Mesendoderm (in vitro differentiated cells): ENCODE measurements at regions not wholly inside any gene's neighbourhood (a gene's known extent, or its start where the extent isn't known, plus 50 kb on each side); places are given as distances from the start of the nearest gene placed in this dataset.

ENCODE experiments used
- DNase-seq: peaks from one replicate; pipeline ENCODE4 v3.0.0; 2013
- H2AK5ac ChIP-seq: 2 replicates; pipeline ENCODE4 v1.6.1; 2013; ENCODE audit warnings: low read length, inconsistent platforms
- H2BK120ac ChIP-seq: 2 replicates; pipeline ENCODE4 v1.6.1; 2013; ENCODE audit warnings: low read depth, mild to moderate bottlenecking, low read length, moderate library complexity, mixed read lengths
- H2BK15ac ChIP-seq: replicated peaks from 2 replicates; pipeline ENCODE4 v1.6.1; 2013; ENCODE audit warnings: low read depth, mild to moderate bottlenecking, moderate library complexity
- H2BK5ac ChIP-seq: 2 replicates; pipeline ENCODE4 v1.6.1; 2013; ENCODE audit warnings: low read length, inconsistent platforms
- H3K18ac ChIP-seq: 2 replicates; pipeline ENCODE4 v1.6.1; 2013; ENCODE audit warnings: mild to moderate bottlenecking, low read length, mixed read lengths
- H3K23ac ChIP-seq: one replicate; pipeline ENCODE4 v1.6.1; 2013; ENCODE audit warnings: low read length
- H3K27ac ChIP-seq: 2 replicates; pipeline ENCODE4 v1.5.1; 2013; ENCODE audit warnings: low read depth, mild to moderate bottlenecking, inconsistent platforms, low read length, moderate library complexity
- H3K27me3 ChIP-seq: 2 replicates; pipeline ENCODE4 v1.6.1; 2013; ENCODE audit warnings: low read length, control low read depth, mild to moderate bottlenecking, inconsistent platforms; ENCODE audit not compliant: insufficient read depth, poor library complexity
- H3K36me3 ChIP-seq: 2 replicates; pipeline ENCODE4 v1.6.1; 2013; ENCODE audit warnings: low read length, inconsistent platforms; ENCODE audit not compliant: control insufficient read depth, insufficient read depth
- H3K4ac ChIP-seq: one replicate; pipeline ENCODE4 v1.6.1; 2013; ENCODE audit warnings: low read depth, mild to moderate bottlenecking, low read length, moderate library complexity
- H3K4me1 ChIP-seq: 2 replicates; pipeline ENCODE4 v1.6.1; 2013; ENCODE audit warnings: low read depth, low read length, inconsistent platforms; ENCODE audit not compliant: control insufficient read depth
- H3K4me2 ChIP-seq: 2 replicates; pipeline ENCODE4 v1.6.1; 2013; ENCODE audit warnings: low read length
- H3K4me3 ChIP-seq: 2 replicates; pipeline ENCODE4 v1.5.1; 2013; ENCODE audit warnings: mild to moderate bottlenecking, low read length
- H3K56ac ChIP-seq: one replicate; pipeline ENCODE4 v1.6.1; 2013; ENCODE audit warnings: low read length
- H3K79me1 ChIP-seq: 2 replicates; pipeline ENCODE4 v1.6.1; 2013; ENCODE audit warnings: low read length, inconsistent platforms
- H3K79me2 ChIP-seq: 2 replicates; pipeline ENCODE4 v1.6.1; 2013; ENCODE audit warnings: mild to moderate bottlenecking, low read length; ENCODE audit not compliant: control insufficient read depth, insufficient read depth
- H3K9ac ChIP-seq: 2 replicates; pipeline ENCODE4 v1.6.1; 2013; ENCODE audit warnings: low read length, inconsistent platforms
- H4K5ac ChIP-seq: one replicate; pipeline ENCODE4 v1.6.1; 2013; ENCODE audit warnings: low read length
- H4K8ac ChIP-seq: one replicate; pipeline ENCODE4 v1.6.1; 2013; ENCODE audit warnings: low read depth, mild to moderate bottlenecking, control low read depth, low read length, moderate library complexity
- WGBS: extraction: QIAGEN DNeasy Blood & Tissue Kit; methylation state at CpG from one replicate; pipeline ENCODE4 v1.1.7; 2013; ENCODE audit warnings: low lambda C conversion rate, missing lambda C conversion rate; ENCODE audit not compliant: insufficient coverage; ENCODE audit errors: extremely low coverage; 5-methylcytosine and 5-hydroxymethylcytosine counted together

GRCh38 chr1:193555662-193556441, 369.4 kb upstream of the B3GALT2 start:
- Histone ChIP-seq H3K27me3 (no peaks in the 10 kb centered on the region), H2BK15ac (no peak overlapping the region), H3K9ac (no peak overlapping the region), H2BK120ac (no peak overlapping the region), H3K36me3 (no peaks in the 10 kb centered on the region), H4K8ac (no peak overlapping the region), H3K4me1 (no peaks in the 10 kb centered on the region), H3K79me1 (no peaks in the 10 kb centered on the region), H3K23ac (no peak overlapping the region), H3K56ac (no peak overlapping the region), H2AK5ac (no peak overlapping the region), H2BK5ac (no peak overlapping the region), H3K4me3 (no peak overlapping the region), H4K5ac (no peak overlapping the region), H3K18ac (no peak overlapping the region), H3K4me2 (no peak overlapping the region), H3K27ac (no peak overlapping the region), H3K4ac (no peak overlapping the region), H3K79me2 (no peaks in the 10 kb centered on the region)
- DNase-seq, result no peak
- WGBS, result no CpG with 5 or more reads among the region's 4 CpGs

GRCh38 chr1:193553564-193553963, 367.2 kb upstream of the B3GALT2 start:
- Histone ChIP-seq H3K36me3 (no peaks in the 10 kb centered on the region), H4K8ac (no peak overlapping the region), H3K18ac (no peak overlapping the region), H3K9ac (no peak overlapping the region), H3K4me1 (no peaks in the 10 kb centered on the region), H4K5ac (no peak overlapping the region), H2BK5ac (no peak overlapping the region), H2BK120ac (no peak overlapping the region), H3K4ac (no peak overlapping the region), H3K27ac (no peak overlapping the region), H2BK15ac (no peak overlapping the region), H3K23ac (no peak overlapping the region), H2AK5ac (no peak overlapping the region), H3K4me2 (no peak overlapping the region), H3K79me1 (no peaks in the 10 kb centered on the region), H3K56ac (no peak overlapping the region), H3K4me3 (no peak overlapping the region), H3K79me2 (no peaks in the 10 kb centered on the region), H3K27me3 (no peaks in the 10 kb centered on the region)
- DNase-seq, result no peak
- WGBS, result no CpG with 5 or more reads among the region's 2 CpGs

DNA sequence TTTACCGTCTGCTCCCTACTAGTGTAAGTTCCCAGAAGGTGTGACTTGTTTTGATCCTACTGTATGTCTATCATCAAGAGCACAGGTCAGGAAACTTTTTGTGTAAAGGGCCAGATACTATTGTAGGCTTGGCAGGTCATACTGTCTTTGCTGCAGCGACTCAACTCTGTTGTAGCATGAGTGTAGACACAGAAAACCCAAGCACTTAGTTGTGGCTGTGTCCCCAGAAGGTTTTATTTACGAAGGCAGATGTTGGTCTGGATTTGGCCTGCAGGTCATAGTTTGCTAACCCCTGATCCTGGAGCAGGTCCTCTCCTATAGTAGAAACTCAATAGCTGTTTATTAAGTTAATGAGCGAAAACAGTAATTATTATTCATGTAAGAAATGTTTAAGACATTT, 365.9 kb upstream of the B3GALT2 start:
- H2BK5ac ChIP-seq, result no peak overlapping the region
- no peak overlapping the region for H3K27ac ChIP-seq
- no peaks in the 10 kb centered on the region for H3K36me3 ChIP-seq
- H3K4me1 ChIP-seq, result no peaks in the 10 kb centered on the region
- no peaks in the 10 kb centered on the region for H3K27me3 ChIP-seq
- WGBS, result no CpG with 5 or more reads among the region's 4 CpGs
- no peak overlapping the region for H3K4ac ChIP-seq
- H3K56ac ChIP-seq, result no peak overlapping the region
- no peak overlapping the region for H2AK5ac ChIP-seq
- H4K5ac ChIP-seq, result no peak overlapping the region
- no peak for DNase-seq
- H2BK120ac ChIP-seq, result no peak overlapping the region
- H3K23ac ChIP-seq, result no peak overlapping the region
- H3K79me1 ChIP-seq, result no peaks in the 10 kb centered on the region
- H3K79me2 ChIP-seq, result no peaks in the 10 kb centered on the region
- H2BK15ac ChIP-seq, result no peak overlapping the region
- H3K4me3 ChIP-seq, result no peak overlapping the region
- H3K9ac ChIP-seq, result no peak overlapping the region
- no peak overlapping the region for H4K8ac ChIP-seq
- H3K18ac ChIP-seq, result no peak overlapping the region
- no peak overlapping the region for H3K4me2 ChIP-seq

DNA sequence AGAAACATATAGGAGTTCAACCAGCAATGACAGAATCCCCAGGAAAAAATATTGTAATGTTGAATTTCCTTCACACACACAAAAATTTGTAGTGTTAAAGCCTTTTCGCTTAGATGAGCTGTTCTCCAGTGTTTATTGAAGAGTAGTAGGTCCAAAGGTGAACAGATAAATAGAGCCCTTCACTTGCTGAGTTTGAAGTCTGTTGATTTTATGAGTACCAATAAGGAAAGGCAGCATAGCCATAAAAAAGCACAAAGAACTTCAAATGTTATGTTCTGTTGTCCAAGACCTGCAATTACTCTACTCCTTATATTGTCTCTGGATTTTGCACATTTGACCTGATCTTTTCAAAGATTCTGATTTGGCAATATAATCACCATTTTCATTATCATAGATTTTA, 362.7 kb upstream of the B3GALT2 start:
- no peaks in the 10 kb centered on the region for H3K27me3 ChIP-seq
- no peak overlapping the region for H3K23ac ChIP-seq
- H3K9ac ChIP-seq, result no peak overlapping the region
- no peak overlapping the region for H2BK5ac ChIP-seq
- no peak overlapping the region for H4K5ac ChIP-seq
- no peak for DNase-seq
- WGBS, result no CpG with 5 or more reads among the region's 1 CpG
- no peaks in the 10 kb centered on the region for H3K4me1 ChIP-seq
- H3K79me1 ChIP-seq, result no peaks in the 10 kb centered on the region
- no peak overlapping the region for H2BK15ac ChIP-seq
- no peak overlapping the region for H3K27ac ChIP-seq
- no peak overlapping the region for H3K4me3 ChIP-seq
- no peak overlapping the region for H3K4ac ChIP-seq
- H3K36me3 ChIP-seq, result no peaks in the 10 kb centered on the region
- H2BK120ac ChIP-seq, result no peak overlapping the region
- no peaks in the 10 kb centered on the region for H3K79me2 ChIP-seq
- H4K8ac ChIP-seq, result no peak overlapping the region
- H3K56ac ChIP-seq, result no peak overlapping the region
- no peak overlapping the region for H3K4me2 ChIP-seq
- H3K18ac ChIP-seq, result no peak overlapping the region
- no peak overlapping the region for H2AK5ac ChIP-seq

DNA sequence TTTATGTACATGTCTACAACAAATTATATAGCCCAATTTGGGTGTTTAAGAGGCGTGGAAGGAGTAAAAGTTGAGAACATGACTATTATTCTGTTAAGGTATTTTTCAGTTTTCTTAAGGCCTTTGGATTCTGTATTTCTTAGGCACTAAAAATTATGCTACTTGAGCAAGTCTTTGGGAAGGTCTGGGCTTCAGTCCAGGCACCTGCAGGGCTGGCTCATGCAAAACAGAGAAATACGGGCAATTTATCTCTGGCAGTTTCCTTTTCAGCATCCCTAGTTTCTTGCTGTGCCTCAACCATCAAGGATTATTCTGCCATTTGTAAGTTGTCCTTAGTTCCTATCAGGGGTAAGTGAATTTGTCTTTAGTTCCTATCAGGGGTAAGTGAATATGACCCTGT, 358.8 kb upstream of the B3GALT2 start:
- Histone ChIP-seq H2BK5ac (no peak overlapping the region), H3K36me3 (no peaks in the 10 kb centered on the region), H3K79me1 (no peaks in the 10 kb centered on the region), H2AK5ac (no peak overlapping the region), H3K56ac (no peak overlapping the region), H4K5ac (no peak overlapping the region), H3K9ac (no peak overlapping the region), H3K79me2 (no peaks in the 10 kb centered on the region), H2BK15ac (no peak overlapping the region), H4K8ac (no peak overlapping the region), H3K4ac (no peak overlapping the region), H3K27ac (no peak overlapping the region), H3K4me2 (no peak overlapping the region), H2BK120ac (no peak overlapping the region), H3K18ac (no peak overlapping the region), H3K4me1 (no peaks in the 10 kb centered on the region), H3K23ac (no peak overlapping the region), H3K4me3 (no peak overlapping the region), H3K27me3 (no peaks in the 10 kb centered on the region)
- DNase-seq, result no peak
- no CpG with 5 or more reads among the region's 2 CpGs for WGBS

- DNase-seq, result no peak
- H4K8ac ChIP-seq, result no peak overlapping the region
- no peaks in the 10 kb centered on the region for H3K36me3 ChIP-seq
- H3K79me2 ChIP-seq, result no peaks in the 10 kb centered on the region
- no peak overlapping the region for H2BK120ac ChIP-seq
- H2BK15ac ChIP-seq, result no peak overlapping the region
- H3K23ac ChIP-seq, result no peak overlapping the region
- H3K79me1 ChIP-seq, result no peaks in the 10 kb centered on the region
- H3K4me2 ChIP-seq, result no peak overlapping the region
- H3K27ac ChIP-seq, result no peak overlapping the region
- no peak overlapping the region for H3K9ac ChIP-seq
- H2BK5ac ChIP-seq, result no peak overlapping the region
- H3K4me1 ChIP-seq, result no peaks in the 10 kb centered on the region
- no peak overlapping the region for H4K5ac ChIP-seq
- no peak overlapping the region for H3K4me3 ChIP-seq
- H3K4ac ChIP-seq, result no peak overlapping the region
- WGBS, result no CpG with 5 or more reads among the region's 4 CpGs
- no peak overlapping the region for H2AK5ac ChIP-seq
- H3K18ac ChIP-seq, result no peak overlapping the region
- no peak overlapping the region for H3K56ac ChIP-seq
- H3K27me3 ChIP-seq, result no peaks in the 10 kb centered on the region
These were observed 356.8 kb upstream of the B3GALT2 start for GRCh38 chr1:193543259-193543658.
